NCI-H1105 (cell line): ENCODE measurements at regions not wholly inside any gene's neighbourhood (a gene's known extent, or its start where the extent isn't known, plus 50 kb on each side); places are given as distances from the start of the nearest gene placed in this dataset.
"Not testable (repeated sequence)": the region's sequence is repeated elsewhere in the genome, so short reads cannot be mapped to it uniquely, and the experiment has no call there.

Experiments used
- DNase-seq: peaks from one replicate; lab custom pipeline; 2025; lab: John Stamatoyannopoulos, UW

DNA sequence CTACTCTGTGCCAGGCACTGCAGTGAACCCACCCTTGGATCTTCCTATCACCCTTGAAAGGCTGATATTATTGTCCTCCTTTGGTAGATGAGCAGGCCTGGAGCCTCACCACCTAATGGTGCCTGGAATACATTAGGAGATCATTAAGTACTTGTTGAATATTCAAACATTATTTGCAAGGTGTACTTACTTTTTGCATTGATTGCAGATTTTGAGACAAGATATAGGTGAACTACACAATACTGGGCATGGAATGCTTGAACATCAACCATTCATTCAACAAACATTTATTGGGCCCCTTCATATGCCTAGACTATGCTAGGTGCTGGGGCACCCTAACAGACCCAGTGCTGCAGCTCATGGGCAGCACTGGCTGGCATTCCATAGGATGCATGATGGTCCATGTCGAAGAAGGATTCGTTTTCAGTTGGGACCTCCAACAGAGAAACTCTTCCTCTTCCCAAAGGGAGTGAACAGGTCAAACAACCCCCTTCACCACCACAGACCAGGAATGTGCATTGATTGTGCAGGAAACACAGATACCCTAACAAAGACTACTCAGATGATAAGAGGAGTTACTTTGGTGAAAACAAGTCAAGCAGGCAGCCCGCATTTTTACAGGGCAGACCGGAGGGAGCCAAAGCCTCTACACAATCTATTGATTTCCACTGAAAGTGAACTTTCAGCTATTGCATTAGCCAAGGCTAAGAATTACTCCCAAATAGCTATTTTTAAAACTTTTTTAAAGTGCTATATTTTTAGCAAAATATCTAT lies 149.6 kb upstream of the SH3BP4 start:
- no peak for DNase-seq

DNA sequence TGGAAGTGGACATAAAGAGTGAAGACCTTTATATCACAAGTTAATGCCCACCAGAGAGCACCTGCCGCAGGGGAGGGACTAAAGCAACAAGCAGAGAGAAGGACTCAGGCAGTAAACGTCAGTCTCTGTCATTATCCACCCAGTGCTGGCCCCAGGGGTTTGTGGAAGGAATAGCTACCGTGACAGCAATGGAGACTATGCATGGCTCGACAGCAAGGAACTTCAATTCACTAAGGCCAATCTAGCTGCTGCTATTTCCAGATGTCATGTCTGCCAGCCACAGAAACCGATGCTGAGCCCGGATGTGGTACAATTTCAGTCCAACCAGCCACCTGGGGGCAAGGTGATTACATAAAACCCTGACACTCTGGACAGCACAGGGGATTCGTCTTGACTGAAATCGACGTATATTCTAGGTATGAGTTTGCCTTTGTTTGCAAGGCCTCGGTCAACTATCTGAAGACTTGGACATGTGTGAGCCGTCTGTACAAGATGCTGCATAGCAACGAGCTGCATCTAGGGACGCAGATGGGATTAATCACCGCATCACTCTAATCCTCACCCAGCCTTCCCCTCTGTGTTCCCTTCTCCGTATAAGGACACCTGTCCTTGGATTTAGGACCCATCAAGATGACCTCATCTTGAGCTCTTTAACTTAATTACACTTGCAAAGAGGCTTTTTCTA lies 154.1 kb upstream of the SH3BP4 start:
- DNase-seq, result no peak

DNA sequence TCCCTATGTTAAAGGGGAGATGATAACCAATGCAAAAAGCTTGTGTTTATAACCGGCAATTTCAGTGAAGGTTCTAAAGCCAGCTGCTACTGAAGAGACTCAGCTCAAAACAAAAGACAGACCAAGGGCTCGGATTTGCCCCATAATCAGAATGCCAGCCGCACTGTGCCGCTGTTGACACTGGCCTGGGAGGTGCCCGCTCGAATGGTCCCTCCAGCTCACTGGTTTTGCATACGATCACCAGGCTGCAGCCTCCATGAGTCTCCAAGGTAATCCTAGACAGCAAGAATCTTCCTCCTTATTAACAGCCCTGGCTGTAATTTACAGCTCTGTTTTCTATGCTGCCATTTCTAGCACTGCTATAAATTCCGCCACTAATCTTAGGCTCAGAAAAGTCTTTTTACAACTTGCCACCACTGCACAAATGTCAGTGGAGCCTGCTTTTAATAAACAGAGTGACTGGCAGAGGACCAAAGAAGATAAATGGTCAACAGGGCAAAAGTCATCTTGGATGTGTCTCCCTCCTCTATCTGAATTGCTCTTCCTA lies 155.7 kb upstream of the SH3BP4 start:
- no peak for DNase-seq

DNA sequence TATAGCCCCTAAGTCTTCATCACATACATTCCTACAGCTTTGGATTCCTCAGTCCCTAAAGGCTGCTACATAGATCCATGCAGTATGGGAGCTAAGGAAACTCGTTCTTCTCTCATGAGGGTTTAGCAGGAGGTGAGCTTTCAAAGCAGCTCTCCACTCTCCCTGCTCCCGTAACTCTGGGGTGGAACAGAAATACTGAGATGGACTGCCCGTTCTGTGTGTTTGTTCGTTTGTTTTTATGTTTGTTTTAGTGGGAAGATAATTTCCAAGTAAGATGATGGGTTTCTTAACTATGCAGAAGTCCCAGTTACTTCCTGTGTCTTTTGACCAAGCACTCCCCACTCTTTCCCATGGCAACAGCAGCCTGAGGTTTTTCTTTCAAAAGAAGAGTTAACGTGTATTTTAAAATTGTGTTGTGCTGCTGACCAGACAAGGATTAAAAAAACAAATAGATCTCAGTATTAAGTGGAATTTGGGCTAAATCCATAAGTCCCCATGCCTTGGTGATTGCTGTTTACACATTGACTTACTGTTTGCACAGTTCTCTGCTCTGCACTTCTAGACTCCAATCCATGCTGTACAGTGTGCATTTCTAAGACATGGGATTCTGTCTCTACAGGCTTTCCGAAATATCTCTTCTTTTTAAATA lies 156.4 kb upstream of the SH3BP4 start:
- no peak for DNase-seq

DNA sequence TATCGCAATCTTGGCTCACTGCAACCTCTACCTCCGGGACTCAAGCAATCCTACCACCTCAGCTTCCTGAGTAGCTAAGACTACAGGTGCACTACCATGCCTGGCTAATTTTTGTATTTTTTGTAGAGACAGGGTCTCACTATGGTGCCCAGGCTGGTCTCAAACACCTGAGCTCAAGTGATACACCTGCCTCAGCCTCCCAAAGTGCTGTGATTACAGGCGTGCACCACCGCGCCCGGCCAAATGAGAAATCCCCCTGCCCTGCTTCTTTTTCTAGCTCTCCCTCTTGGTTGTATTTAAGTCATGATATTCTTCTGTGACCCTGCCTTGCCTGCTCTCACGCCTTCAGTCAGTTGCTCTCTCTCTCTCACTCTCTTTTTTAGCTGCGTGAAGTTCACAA lies 157.0 kb upstream of the SH3BP4 start:
- DNase-seq, result no peak

DNA sequence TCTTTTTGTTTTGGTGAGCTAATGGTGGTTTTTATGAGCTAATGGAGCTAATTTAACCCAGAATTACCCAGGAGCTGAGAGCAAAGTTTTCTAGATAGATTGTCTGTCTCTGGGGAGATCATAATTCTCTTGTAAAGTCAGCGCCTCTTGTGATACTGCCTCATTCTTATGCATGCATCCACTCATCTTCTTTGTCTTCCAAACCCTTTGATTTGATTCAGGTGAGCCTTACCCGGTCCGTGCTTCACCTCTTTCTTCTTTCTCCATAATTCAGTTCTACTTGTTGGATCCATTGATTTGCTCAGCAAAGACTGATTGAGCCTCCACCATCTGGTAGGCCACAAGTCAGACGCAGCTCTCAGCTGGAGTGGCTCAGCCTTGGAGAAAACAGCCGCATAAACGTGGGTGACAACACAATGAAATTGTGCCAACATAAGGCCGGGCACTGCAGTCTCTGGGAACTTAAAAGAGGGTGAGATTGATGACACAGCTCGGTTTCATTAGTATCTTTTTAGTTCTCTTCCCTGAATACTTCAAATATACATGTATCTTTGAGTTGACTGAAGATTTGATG lies 158.5 kb upstream of the SH3BP4 start:
- DNase-seq, result no peak

DNA sequence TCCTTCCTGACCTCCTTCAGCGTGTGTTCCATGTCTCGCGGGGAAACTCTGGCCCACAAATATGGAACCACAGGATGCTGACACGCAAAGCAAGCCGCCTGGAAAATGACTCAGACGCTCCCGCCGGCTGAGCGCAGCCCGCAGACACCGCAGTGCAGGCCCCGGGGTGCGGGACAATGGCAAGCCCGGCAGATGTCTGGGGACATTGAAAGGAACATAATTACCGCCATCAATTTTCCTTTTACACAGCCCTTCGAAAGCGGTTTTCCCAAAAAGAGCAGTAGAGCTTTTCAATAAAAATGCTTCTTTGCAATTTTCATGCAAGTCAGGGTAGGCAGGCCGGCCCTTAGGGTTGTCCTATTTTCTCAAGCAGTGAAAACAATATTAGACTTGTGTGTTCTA lies 159.2 kb upstream of the SH3BP4 start:
- DNase-seq, result no peak

DNA sequence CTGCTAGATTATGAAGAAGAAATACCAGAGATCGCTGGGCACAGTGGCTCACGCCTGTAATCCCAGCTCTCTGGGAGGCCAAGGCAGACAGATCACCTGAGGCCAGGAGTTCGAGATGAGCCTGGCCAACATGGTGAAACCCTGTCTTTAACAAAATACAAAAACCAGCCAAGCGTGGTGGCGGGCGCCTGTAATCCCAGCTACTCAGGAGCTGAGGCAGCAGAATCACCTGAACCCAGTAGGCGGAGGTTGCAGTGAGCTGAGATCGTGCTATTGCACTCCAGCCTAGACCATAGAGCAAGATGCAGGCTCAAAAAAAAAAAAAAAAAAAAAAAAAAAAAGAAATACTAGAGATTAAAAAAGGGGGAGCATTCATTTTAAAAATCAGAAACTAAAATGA lies 159.7 kb upstream of the SH3BP4 start:
- DNase-seq, result not testable (repeated sequence)

DNA sequence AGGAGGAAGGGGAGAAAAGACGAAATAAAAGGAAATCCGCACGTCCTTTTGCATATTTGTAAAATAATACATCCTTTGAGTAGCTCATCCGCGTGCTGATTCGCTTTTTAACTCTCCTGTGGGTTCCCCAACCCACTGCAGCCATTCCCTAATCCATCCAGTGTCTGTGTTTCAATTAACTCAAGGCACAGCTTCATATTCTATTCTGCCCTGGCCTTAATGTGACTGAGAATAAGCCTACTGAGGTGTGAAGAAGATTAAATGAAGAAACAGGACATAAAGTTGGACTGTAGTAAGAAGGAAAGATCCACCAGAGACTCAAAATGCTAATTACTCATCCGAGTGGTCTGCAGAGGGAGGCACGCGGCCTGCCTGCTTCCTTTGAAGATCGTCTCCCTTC lies 161.4 kb upstream of the SH3BP4 start:
- DNase-seq, result no peak

DNA sequence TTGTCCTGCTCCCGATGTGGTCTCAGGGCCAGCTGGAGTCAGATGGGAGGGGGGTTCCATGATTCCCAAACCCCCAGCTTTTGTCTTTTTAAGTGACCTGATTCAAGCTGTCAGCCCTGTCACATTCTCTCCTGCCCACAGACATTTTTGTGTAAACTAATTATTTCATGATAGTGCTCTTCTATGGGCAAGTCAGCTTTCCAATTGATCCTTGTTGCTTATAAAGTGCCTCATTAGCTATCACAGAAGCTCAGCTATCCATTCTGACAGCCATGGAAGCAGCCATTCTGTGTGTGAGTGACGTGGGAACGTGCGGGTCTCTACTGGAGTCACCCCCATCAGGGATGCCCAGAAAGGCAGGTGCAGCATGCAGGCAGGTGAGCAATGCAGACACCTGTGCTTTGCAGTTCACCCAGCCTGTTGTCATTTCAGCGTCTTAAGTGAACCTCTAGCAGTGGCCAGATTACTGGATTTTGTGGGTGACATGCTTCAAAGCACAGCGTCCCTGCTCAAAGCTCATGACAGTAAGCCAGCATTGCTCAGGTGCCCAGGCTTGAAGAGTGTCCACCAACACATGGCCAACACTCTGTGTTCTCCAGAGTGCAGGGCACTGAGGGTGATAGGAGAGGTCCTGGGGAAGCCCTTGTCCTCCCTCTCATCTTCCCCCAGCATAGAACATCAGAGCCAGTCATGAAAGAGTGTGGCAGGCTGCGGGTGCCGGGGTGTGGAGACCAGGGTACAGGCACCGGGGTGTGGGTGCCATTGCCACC lies 162.1 kb upstream of the SH3BP4 start:
- DNase-seq, result peak; percentile 75

DNA sequence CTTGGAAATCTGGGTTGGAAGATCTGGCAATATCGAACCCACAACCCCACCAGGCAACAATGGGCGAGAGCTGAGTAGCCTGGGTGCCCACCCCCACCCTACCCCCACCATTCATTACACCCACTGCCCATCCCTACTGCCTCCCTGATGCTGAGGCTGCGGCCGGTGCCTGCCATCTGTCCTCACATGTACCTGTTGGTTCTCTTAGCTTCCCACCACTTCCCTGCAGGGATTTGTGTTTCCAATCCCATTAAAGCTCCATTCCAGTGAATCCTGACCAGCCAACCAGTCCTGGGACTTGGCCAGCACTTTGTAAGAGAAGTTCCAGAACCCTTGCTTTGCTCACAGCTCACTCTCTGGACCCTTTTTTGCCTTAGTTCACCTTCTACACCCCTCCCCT lies 163.0 kb upstream of the SH3BP4 start:
- no peak for DNase-seq

DNA sequence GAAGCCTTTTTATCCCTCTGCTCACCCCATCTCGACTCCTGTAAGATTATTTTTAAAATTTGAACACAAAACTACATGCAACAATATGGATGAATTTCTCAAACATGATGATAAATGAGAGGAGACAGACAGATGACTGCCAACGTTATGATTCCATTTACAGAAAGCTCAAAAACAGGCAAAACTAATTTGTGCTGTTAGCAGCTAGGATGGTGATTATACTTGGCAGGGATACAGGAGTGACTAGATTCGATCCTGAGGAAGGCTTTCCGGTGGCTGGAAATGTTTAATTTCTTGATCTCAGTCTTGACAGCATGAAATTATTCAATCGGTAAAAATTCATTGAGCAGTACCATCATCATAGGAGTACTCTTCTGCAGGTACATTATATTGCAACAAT lies 163.4 kb upstream of the SH3BP4 start:
- DNase-seq, result no peak

DNA sequence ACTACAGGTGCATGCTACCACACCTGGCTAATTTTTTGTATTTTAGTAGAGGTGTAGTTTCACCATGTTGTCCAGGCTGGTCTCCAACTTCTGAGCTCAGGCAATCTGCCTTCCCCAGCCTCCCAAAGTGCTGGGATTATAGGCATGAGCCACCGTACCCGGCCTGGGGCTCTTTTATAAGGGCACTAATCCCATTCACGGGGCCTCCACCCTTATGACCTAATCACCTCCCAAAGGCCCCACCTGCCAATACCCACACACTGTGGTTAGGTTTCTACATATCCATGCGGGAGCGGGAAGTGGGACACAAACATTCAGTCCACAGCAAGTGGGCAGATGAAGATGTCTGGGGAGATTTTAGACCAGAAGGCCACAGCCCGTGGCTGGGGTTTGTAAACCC lies 164.7 kb upstream of the SH3BP4 start:
- no peak for DNase-seq

DNA sequence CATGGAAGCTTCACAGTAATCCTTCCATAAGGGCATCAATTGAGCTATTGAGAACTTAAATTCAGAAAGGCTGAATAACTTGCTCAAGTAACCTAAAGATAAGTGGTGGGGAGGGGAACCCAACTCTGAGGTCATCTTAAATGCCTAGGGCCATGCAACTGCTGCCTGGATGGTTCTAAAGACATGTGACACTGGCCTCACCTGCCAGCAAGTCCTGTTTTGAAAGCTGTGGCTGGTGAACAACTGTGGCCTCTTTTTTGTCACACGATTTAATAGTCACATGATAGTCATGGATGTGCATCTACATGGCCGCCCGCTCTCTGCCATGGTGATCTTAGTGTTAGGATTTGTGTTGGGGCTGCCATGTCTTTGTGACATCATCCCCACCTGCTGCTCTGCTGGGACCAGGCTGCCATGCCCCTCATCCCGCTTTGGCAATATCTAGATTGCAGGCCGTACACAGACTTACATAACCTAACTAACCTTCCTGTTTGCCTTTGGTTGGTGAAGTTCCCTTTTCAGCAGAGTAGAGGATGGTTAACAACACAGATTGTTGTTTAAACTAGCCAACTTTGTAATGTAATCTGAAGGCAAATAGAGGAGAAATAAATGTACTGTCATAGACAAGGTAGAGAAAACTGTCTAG lies 177.9 kb upstream of the SH3BP4 start:
- DNase-seq, result no peak

DNA sequence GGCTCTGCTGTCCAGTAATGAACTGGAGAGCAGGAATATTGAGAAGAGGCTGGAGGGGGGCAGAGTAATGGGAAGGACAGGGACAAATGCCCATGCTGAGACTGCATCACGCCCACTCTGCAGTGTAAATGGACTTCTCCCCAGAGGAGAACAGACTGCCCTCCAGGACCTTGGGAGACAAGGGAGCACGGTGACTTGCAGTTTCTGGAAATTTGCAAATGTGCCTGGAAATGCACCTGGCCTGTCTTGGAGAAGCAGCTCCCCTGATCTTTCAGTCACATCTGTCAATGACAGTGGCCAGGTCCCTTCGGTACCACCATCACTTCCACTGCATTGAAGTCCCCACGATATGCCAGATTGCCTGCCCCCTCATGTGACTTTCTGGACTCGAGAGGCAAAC lies 178.7 kb upstream of the SH3BP4 start:
- DNase-seq, result no peak

DNA sequence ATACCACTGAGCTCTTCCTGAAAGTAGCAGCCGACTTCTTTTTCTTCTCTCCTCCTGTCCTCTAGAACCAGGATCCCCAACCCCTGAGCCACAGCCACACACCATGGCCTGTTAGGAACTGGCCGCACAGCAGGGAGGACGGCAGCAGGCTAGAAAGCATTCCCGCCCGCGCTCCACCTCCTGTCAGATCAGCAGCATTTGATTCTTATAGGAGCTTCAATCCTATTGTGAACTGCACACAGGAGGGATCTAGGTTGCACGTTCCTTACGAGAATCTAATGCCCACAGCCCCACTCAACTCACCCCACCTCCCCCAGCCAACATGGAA lies 179.1 kb upstream of the SH3BP4 start:
- no peak for DNase-seq

DNA sequence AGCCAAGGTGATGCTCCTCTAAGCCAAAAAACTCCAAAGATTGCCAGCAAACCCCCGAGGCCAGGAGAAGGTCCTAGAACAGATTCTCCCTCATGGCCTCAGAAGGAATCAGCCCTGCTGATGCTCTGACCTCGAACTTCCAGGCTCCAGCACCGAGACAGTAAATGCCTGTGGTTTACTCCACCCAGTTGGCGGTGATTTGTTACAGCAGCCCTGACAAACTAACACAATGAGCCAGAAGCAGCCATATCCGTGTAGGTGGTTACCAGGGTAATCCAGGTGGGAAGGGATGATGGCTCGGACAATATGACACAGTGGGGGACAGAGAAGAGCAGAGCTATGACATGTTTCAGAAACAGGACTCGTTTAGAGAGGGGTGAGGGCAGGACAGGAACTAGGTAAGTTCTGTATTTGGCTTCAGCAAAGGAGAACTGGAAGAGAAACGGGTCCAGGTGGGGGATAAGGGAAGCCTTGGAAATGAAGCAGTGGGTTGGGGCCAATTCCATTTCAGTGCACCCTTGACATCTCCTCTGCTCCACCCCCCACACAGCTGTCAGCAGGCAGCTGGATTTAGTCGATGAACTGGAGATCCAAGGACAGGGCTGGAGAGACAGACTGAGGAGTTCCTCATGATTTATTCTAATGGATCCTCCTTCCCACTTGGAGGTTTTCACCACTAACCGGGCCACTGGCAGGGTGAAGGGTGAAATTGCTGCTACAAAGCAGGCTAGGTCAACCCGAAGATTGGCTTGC lies 179.7 kb upstream of the SH3BP4 start:
- no peak for DNase-seq

DNA sequence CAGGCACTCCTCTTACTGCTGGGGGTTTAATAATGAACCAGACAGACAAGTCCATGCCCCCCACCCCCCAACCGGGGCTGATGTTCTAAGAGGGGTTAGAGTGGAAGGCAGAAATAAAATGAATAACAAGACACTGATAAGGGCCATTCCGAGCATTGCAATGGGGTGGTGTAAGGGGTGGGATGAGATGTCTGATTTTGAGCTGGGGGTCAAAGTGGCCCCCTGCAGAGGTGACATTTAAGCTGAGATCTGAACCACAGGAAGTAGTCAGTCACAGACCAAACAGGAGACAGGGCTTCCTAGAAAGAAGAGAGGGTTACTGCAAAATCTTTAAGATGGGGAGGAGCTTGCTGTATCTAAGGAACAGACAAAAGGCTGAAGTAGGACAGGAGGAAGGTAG lies 180.6 kb upstream of the SH3BP4 start:
- no peak for DNase-seq

DNA sequence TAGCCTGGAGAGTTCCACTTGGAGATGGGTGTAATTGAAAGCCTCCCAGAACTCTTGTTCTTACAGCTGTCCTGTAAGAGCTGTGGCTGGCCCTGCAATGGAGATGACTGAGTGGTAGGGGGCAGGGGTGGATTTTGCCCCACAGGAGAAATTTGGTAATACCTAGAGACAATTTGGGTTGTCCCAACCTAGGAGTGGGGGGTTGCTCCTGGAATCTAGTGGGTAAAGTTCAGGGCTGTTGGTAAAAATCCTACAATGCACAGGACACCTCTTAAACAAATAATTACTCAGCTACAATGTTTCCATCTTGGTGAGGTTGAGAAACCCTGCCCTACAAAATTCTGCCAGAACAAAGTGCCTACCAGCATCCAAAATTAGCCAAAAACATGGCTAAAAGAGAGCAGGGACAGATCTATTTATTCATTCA lies 181.1 kb upstream of the SH3BP4 start:
- DNase-seq, result no peak

DNA sequence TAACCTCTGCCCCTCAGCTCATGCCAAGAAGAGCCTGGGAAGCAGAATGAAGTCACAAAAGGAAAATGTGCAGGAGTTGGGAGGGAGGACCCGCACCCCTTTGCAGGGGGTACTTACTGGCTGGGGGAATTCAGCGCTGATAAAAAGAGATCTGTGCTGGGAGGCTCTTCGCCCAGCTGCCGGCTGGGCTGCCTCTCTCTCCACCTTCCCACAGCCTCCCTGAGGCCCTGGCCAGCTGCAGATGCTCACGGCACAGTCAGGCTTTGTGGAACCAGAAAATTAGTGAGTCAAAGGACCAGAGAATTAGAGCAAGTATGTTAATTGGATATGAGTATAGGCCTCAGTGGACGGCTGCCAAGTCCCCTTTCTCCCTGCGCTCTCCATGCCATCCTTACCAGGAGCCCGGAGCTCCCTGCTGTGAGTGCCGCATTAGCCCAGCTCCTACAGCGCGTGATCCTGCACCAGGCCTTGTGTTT lies 181.7 kb upstream of the SH3BP4 start:
- DNase-seq, result peak; percentile 93
